Uterus (tissue), 3 donors: ENCODE measurements at regions not wholly inside any gene's neighbourhood (a gene's known extent, or its start where the extent isn't known, plus 50 kb on each side); places are given as distances from the start of the nearest gene placed in this dataset.

Experiments used
- DNase-seq, 2 donors: peaks; one replicate each; pipeline ENCODE4 v3.0.0-alpha.2; 2019 to 2020
- H3K27ac ChIP-seq, 2 donors: fragments of 200-600 bp; sonication (generic); 1 replicate in 1 of 2; 2 replicates in 1 of 2; pipeline ENCODE4 v1.5.1; 2016 to 2018
- H3K27me3 ChIP-seq, 2 donors: fragments of 200-600 bp; sonication (generic); one replicate each; pipeline ENCODE4 v1.5.1; 2018 to 2019; ENCODE audit warnings: control low read depth in 1 of 2
- H3K36me3 ChIP-seq, 2 donors: fragments of 200-600 bp; sonication (generic); one replicate each; pipeline ENCODE4 v1.5.1; 2019; ENCODE audit warnings: control low read depth in 1 of 2
- H3K4me1 ChIP-seq, 2 donors: fragments of 200-600 bp; sonication (generic); one replicate each; pipeline ENCODE4 v1.5.1; 2018 to 2019; ENCODE audit warnings: control low read depth in 1 of 2
- H3K4me3 ChIP-seq, 2 donors: fragments of 200-600 bp; sonication (generic); 1 replicate in 1 of 2; 2 replicates in 1 of 2; pipeline ENCODE4 v1.5.1; 2018 to 2019; ENCODE audit warnings: mild to moderate bottlenecking in 1 of 2
- H3K9me3 ChIP-seq, 2 donors: fragments of 200-600 bp; sonication (generic); one replicate each; pipeline ENCODE4 v1.5.1; 2019; ENCODE audit warnings: control low read depth in 1 of 2
- CTCF ChIP-seq, 4 experiments: fragments of 200-600 bp in 2 of 4; fragments of 450-650 bp in 2 of 4; sonication (generic) in 2 of 4; IDR thresholded peaks; one replicate each; pipeline ENCODE4 v1.5.1; 2016 to 2019; ENCODE audit warnings: antibody characterized with exemption in 4 of 4, mild to moderate bottlenecking in 2 of 4, moderate library complexity in 1 of 4
- POLR2A ChIP-seq, 2 donors: fragments of 450-650 bp; IDR thresholded peaks; one replicate each; pipeline ENCODE4 v1.6.1; 2016; ENCODE audit warnings: antibody characterized with exemption in 2 of 2, mild to moderate bottlenecking in 1 of 2, moderate library complexity in 1 of 2
- intact Hi-C: fragments of 100-400 bp; cut with DNase I; formaldehyde crosslinking; loops from one replicate; pipeline ENCODE4 v1.15.1; 2023; ENCODE audit warnings: low total_unique reads
- donor health status: DM: yes; HTN: yes; CAD: no.

- no peak for DNase-seq
- intact Hi-C loops, result no loop called here
Observed at GRCh38 chr3:35380196-35380595, 259.1 kb upstream of the ARPP21 start.

GRCh38 chr3:35383216-35383615 is 256.1 kb upstream of the ARPP21 start:
- Histone ChIP-seq H3K4me1 (no peaks in the 10 kb centered on the region), H3K27ac (no peak overlapping the region), H3K4me3 (no peak overlapping the region), H3K9me3 (no peaks in the 10 kb centered on the region), H3K36me3 (no peaks in the 10 kb centered on the region), H3K27me3 (no peaks in the 10 kb centered on the region)
- no peak for DNase-seq
- TF ChIP-seq CTCF (IDR thresholded peaks at IDR 0.05) (no peak), POLR2A (IDR thresholded peaks at IDR 0.05) (no peak)
- intact Hi-C loops, result no loop called here

More at GRCh38 chr3:35380196-35380595, 259.1 kb upstream of the ARPP21 start:
- no peaks in the 10 kb centered on the region for H3K9me3 ChIP-seq
- no peaks in the 10 kb centered on the region for H3K4me1 ChIP-seq
- no peak overlapping the region for H3K27ac ChIP-seq
- H3K4me3 ChIP-seq, result no peak overlapping the region
- H3K27me3 ChIP-seq, result no peaks in the 10 kb centered on the region
- no peaks in the 10 kb centered on the region for H3K36me3 ChIP-seq
- TF ChIP-seq POLR2A (IDR thresholded peaks at IDR 0.05) (no peak), CTCF (IDR thresholded peaks at IDR 0.05) (no peak)

- H3K9me3 ChIP-seq, result no peaks in the 10 kb centered on the region
- no peaks in the 10 kb centered on the region for H3K27me3 ChIP-seq
- no peaks in the 10 kb centered on the region for H3K36me3 ChIP-seq
- no peaks in the 10 kb centered on the region for H3K4me1 ChIP-seq
- intact Hi-C loops, result no loop called here
- H3K4me3 ChIP-seq, result no peak overlapping the region
- no peak overlapping the region for H3K27ac ChIP-seq
- DNase-seq, result no peak
- TF ChIP-seq CTCF (IDR thresholded peaks at IDR 0.05) (no peak), POLR2A (IDR thresholded peaks at IDR 0.05) (no peak)
Observed at GRCh38 chr3:35383719-35384555, 255.4 kb upstream of the ARPP21 start.

GRCh38 chr3:35385271-35385670 is 254.1 kb upstream of the ARPP21 start:
- Histone ChIP-seq H3K27ac (no peak overlapping the region), H3K4me1 (no peaks in the 10 kb centered on the region), H3K9me3 (no peaks in the 10 kb centered on the region), H3K36me3 (no peaks in the 10 kb centered on the region), H3K4me3 (no peak overlapping the region), H3K27me3 (no peaks in the 10 kb centered on the region)
- TF ChIP-seq CTCF (IDR thresholded peaks at IDR 0.05), result no peak
- no peak for TF ChIP-seq POLR2A (IDR thresholded peaks at IDR 0.05)
- no peak for DNase-seq
- intact Hi-C loops, result no loop called here

GRCh38 chr3:35389907-35390306 is 249.4 kb upstream of the ARPP21 start:
- H3K9me3 ChIP-seq, result no peaks in the 10 kb centered on the region
- intact Hi-C loops, result no loop called here

More at GRCh38 chr3:35389907-35390306, 249.4 kb upstream of the ARPP21 start:
- H3K27ac ChIP-seq, result no peak overlapping the region
- H3K4me1 ChIP-seq, result no peaks in the 10 kb centered on the region
- TF ChIP-seq POLR2A (IDR thresholded peaks at IDR 0.05), result no peak
- no peak for TF ChIP-seq CTCF (IDR thresholded peaks at IDR 0.05)
- H3K36me3 ChIP-seq, result no peaks in the 10 kb centered on the region
- no peak for DNase-seq
- no peak overlapping the region for H3K4me3 ChIP-seq
- H3K27me3 ChIP-seq, result no peaks in the 10 kb centered on the region
